Skin of body (tissue), 1 donor: ENCODE measurements at regions not wholly inside any gene's neighbourhood (a gene's known extent, or its start where the extent isn't known, plus 50 kb on each side); places are given as distances from the start of the nearest gene placed in this dataset.

Source experiments
- DNase-seq: peaks from one replicate; lab custom pipeline; 2025; lab: John Stamatoyannopoulos, UW

DNA sequence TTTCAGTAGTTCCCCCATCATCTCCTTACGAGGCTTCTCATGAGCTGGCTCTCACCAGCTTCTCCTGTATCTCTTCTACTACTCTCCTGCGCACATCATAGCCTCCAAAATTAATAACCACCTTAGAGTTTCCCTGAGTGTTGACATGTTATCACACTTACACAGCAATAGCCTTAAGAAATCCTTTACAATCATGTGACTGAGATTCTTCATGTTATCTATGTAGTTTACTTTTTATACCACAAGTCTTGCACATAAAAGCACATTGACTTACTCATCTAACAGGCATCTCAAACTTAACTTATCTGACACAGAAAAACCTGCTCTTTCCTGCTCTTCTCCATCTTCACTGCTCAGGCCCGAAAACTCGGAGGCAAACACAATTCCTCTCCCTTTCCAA lies 103.7 kb upstream of the TAB2 start:
- DNase-seq: no peak

DNA sequence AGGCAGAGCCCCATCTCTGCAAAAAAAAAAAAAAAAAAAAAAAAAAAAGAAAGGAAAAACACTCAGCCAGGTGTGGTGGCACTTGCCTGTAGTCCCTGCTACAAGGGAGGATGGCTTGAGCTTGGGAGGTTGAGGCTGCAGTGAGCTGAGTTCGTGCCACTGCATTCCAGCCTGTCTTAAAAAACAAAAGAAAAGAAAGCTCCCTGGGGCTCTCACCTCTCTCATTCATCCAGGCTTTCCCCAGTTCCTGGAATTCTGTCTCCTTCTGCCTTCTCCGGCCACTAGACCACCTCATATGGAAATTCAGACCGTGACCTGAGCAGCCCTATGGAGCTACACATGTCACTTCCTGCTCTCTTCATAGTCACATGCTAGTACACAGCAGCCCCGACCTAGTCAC lies 101.1 kb upstream of the TAB2 start:
- DNase-seq: no peak

DNA sequence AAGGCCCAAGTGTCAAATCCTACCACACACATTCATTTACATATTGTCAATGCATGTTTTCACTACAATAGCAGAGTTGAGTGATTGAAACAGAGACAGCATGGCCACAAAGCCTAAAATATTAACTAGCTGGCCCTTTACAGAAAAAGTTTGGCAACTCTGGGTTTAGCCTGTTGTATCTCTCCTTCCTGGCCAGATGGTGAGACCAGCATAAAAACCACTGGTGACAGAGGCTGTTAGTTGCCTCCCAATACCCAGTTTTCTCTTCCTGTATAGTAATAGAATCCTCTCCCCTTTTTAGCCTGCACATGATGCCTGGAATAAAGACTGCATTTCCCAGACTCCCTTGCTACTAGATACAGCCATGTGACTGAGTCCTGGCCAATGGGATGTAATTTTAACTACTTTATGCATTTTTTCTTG lies 100.0 kb upstream of the TAB2 start:
- no peak for DNase-seq

DNA sequence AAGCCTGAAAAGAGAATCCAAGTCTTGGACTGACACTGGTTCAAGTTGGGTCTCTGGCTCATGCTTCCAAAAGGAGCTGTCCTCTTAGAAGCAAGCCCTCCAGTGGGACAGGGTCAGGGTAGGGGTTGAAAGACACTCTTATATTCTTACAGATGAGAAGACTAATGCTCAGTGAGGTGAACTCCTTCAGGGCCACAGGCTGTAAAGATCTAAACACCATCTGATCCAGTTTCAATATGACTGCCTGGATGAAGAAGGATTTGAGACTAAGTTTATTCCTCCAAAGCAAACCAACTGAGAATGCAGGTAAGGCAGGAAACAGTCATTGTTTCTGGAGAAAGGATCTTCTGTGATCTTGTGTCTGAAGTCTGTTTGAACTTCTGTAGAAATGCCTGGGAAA lies 99.0 kb upstream of the TAB2 start:
- DNase-seq: no peak

DNA sequence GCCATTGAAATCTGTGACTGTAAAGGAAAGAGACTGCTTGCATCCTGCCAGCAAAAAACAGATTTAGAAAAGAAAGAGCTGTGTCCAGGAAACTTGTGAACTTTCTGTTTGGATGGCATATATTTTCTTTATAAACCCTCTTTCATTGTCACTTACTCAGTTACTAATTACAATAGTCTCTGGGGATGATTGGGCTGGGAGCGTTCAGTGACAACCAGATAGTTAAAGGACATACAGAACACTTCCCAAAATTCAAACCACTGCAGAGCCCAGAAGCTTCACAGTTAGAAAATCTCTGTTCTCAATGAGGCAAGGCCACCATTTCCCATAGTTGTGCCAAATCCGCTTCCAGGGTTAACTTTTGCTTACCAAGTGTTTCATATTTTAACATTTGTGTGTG lies 98.6 kb upstream of the TAB2 start:
- DNase-seq: no peak

DNA sequence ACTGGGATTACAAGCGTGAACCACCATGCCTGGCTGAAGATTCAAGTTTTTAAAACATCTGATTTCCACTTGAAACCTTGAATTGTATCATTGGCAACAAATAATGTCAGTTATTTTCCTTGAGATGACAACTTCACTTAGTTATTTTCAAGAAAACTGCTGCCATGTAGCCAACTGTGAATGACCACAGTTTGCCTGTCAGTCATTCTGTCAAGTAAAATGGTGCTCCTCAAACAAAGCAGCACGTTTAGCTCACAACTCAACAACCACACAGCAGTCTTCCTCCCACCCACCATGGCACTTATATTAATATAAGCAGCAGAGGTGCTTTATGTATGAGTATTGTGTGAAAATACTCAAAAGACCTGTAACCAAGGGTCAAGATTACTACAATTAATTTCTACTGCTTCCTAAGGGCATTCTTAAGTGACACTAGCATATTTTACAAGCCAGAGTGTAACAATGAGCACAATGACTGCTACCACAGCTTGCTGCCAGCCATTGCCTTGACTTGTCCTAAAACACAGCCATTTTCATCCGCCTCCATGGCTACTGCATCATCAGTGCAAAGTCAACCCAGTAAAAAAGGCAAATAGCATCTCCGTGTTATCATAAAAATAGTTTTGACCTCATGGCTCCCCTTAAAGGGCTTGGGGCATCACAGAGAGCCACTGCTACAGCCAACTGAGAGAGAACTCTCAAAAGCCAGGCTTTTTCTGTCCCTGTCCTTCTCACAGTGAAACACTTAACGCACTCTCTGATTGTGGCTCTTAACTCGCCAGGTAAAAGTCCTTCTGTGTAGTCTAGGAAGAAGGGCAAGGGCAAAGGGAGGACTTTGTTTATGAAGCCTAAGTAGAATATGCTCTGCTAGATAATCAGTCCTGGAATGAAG lies 96.4 kb upstream of the TAB2 start:
- DNase-seq: no peak

DNA sequence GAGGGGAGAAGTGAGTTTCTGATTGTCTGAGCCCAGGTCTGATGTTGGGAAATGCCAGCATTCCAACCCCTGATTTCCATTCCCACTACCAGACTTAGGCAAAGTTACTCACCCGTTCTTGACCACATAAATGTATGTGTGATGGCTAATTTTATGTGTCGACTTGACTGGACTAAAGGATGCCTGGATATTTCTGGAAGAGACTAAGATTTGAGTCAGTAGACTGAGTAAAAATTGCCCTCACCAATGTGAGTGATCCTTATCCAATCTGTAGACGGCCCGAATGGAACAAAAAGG lies 95.8 kb upstream of the TAB2 start:
- no peak for DNase-seq

DNA sequence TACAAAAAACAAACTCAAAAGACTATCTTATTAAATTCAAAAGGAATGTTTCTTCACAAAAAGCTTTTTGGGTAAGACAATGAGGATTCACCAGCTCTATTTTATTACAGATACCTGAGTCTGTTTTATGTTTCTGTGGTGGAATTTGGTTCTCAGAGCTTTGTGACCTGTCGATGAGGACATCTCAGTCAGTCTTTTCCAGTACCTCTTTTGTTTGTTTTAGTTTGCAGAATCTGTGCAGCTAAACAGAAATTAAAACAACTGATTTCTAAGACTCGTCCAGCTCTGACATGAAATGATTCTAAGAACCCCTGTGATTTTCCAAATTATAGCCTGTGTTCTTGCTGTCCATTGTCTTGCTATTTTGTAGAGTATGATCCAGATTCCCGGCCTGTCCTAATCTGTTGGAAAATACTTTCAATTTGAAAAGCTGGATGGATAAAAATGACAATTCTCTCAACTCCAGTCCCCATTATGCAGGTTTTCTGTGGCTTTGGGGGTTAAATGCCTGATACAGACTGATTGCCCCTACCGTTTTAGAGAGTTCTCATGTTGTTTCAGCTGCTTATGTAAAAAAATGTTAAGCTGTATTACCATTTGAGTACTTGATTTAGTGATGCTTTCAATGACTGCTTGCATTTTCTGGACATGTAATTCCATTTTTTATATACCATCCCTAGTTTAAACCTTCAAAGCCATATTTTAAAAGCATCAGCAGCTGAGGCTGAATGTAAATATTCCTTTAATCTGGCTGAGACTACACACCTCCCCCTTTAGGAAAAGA lies 94.2 kb upstream of the TAB2 start:
- no peak for DNase-seq

DNA sequence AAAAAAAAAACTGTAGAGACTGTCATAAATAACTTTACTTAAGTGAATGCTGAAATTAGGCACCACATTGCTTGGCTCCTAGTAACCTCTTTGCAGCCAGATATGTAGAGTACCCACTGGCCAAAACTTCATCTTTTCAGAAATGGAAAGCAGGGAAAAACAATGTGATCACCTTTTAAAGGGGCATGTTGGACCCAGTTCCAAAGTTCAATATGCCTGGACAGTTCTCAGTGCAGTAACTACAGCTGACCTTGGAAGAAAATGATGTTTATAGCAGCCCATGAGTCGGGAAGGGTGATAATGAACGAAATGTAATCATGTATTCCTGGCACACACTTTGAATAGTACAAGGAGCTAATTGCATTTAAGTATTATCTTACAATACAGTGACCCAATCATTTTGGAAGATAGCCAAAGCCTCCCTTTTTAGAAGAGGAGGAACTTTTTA lies 93.6 kb upstream of the TAB2 start:
- no peak for DNase-seq

DNA sequence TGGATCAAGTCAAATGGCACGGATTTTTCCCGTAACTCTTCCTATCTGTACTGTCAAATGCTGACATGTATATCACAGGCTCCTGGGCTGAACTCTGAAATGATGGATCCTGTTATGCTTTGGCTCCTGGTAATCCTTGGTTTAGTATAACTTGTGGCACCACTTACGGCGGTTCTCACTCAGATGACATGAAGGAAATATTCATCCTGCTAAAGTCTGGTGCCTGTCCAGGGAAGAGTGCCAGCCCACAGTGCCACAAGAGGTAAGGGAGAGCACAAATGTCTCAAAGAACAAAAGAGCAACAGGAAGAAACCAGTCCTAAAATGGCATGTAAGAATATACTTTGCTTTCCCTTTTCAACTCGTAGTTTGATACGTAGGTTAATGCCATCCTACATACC lies 93.1 kb upstream of the TAB2 start:
- no peak for DNase-seq

DNA sequence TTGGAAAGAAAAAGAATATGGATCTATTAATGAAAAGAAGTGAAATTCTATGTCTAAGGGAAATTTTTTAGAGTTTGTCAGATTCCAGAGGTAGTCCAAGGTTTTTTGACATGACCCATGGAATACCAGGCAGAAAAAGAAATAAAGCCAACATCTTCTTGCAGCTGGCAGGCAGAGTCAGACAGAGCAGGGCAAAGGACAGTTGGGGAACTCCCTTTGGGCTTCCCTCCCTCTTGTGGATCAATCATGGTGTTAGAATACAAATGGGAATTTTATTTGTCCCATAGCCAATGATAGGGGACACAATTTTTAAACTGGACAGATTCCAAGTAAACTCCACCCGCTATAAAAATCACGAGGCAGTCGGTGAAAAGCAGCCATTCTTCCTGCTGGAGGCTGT lies 92.1 kb upstream of the TAB2 start:
- DNase-seq: no peak

DNA sequence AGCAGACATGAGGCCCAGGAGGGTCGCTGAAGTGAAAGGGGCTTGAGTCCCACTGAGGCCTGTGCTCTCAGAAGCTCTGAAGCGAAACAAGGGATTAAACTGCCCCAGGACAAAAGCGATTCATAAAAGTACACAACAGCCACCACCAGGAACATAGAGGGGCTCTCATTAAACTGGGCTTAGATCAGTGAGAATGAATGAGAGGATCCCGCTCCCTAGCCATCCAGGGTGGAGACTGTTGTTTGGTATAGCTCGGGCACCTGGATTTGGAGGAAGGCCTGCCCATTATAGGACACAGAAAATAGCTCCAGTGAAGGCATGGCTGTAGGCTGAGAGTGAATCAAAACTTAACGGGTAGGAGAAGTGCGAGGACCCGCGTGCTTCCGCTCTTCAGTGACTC lies 91.6 kb upstream of the TAB2 start:
- no peak for DNase-seq

DNA sequence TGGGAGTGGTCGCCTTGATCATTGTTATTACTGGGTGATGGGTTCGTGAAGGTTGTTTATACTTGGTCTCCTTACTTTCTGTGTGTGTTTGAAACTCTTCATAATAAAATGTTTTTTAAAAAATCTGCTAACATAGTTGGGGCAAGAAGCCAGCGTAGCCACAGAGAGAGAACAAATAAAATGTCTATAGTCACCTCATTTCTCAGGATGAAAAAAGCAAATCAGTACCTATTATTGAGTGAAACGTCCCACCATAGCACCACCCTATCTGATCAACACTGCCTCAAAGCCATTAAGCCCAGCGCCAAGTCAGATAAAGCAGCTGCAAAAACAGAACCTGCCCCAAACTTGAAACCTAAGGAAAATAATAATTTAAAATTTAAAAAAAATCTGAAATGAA lies 89.7 kb upstream of the TAB2 start:
- no peak for DNase-seq

DNA sequence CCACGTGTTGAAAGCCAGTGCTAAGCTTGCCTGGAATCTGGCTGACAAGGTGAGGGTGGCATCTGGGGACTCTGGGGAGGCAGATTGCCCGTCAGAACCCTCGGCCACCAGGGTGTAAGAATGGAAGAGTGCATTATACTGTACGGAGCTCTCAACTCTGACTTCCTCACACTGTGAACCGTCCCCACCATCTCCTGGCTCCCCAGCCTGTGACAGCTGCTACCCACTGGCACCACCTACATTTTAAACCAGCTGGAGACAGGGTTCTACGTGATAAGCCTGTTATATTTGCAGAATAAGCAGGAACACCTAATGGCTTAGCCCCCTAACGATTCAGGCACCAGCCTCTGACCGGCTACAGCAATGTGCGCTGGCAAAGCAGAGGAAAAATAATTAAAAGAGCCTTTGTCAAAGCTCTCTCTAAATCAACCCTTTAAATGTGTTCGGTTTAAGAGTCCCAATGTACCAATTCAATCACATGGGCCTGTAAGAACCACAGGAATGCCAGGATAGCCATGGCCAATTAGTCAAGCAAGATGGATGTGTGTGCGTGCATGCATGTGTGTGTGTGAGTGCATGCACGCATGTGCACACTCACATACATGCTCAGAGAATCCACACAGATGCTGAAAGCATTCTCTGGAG lies 89.1 kb upstream of the TAB2 start:
- no peak for DNase-seq

DNA sequence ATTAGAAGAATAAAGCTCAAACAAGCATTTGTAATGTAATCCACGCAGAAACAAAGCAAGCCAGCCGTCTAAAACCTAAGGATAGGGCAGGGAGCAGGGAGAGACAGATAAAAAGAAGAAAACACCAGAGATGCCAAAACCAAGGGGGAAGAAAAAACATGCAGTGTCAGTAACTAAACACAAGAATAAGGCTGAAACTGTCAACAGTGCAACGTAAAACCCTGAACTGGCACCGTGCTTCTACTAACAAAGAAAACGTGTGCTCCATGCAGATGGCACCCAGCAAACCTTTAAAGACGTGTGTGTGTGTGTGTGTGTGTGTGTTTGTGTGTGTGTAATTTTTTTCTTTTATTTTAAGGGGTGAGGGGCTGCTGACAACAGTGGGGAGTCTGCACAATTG lies 88.4 kb upstream of the TAB2 start:
- no peak for DNase-seq

DNA sequence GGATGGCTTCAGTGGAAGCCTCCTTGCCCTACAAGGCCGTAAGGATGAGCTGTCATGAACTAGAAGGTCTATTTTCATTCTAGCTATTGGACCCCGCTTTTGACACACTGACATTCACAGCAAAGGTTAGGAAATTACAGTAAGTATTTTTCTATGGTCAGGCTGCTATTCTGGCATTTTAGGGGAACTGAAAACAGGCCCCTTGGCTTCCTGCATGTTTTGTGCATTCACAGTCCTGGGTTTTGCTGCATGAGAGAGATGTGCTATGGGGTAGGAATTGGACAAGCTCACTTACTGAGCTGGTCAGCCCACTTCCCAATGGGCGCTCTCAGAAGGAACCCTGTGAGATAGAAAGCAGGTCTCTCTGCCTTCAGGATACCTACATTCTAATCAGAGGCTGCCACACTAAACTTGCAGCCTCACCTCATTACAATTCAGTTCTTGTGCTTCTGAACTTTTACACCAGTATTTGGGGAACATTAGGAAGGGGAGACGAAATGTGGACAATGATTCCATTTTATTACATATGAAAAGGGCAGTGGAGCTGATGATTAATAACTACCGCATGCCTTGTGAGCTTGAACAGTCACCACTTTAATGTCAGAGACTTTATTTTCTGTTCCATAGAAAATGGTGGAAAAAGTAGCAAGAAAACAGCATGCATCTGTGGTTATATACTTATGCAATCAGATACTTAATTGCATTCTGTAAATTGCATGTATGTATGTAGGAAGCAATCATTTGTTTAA lies 86.6 kb upstream of the TAB2 start:
- DNase-seq: no peak

DNA sequence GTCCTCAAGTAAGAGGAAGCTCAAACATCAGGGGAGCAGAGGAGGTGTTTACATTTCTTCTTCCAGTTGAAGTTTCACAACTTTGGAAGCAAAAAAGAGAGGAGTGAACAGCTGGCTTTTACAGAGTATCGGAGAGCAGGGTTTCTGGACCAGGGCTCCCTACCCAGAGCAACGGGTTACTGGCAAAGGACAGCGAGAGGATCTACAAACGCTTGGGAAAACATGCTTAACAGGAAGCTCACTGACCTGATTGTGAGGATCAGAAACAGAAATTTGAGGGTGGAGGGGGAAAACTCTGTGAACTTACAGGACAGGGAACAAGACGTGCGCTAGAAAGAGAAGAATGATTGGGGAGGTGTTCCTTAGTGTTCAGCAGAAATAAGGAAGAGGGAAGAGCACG lies 85.7 kb upstream of the TAB2 start:
- DNase-seq: no peak

DNA sequence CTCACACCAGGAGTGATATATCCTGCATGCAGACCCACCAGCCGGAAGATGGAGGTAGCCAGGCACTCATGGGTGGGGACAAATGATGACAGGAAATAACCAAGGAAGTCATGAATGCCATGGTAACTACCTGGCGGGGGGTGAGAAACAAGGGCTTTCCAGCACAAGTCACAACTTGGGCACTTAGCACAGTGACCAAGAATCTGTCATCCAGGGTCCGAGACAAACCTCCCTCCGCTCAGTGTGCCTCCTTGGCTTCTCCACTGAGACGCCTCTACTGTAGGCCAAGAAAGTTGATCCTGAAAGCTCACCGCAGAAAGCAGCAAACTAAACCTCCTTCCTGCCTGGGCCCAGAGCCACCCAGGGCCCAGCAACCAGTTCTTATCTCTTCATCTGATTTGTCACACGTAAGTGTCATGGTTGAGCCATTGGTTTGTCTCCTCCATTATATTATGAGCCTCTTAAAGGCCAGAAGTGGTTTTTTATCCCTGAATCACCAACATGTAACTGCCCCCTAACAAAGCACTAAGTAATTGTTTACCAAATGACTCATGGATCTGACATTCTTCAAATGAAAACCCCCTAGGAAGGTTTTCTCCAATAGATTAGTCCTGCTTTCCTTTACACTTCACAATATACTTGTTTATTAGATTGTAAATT lies 84.3 kb upstream of the TAB2 start:
- DNase-seq: no peak

DNA sequence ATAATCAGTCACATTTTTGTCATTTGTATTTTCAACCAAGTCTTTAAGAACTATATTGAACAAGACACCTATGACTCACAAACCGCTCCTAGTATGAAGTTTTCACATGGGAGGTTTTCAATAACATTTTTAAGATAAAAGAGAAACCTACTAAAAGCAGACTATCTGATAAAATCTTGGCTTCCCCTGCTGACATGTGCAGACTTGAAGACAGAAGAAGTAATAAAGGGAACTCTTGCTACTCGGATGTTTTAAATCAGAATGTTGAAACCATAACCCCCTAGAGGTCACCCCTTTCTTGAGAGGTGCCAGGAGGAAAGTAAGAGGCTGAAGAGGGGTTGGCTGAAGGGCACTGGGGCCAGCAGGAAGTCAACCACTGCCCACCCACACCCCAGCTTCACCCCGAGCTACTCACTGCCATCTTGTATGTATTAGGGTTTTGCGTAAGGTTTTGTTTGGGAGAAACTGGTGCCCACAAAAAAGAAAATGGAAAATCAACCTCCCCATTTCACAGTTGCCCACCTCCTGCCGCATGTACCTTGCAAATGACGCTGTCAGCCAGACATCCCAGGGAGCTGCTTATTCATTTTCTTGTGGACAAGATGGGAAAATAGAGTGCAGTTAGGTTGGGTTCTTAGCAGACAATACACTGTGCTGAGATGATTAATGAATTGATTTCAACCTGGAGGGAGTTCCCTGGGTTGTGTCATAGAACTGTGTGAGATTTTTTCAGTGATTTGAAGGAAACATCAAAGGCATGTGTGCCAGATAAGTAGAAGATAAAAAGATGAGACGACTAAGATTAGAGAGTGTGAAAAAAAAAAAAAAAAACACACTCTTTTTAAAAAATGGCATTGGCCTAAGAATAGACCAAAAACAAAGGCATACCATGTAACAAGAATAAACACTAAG lies 83.2 kb upstream of the TAB2 start:
- DNase-seq: no peak

DNA sequence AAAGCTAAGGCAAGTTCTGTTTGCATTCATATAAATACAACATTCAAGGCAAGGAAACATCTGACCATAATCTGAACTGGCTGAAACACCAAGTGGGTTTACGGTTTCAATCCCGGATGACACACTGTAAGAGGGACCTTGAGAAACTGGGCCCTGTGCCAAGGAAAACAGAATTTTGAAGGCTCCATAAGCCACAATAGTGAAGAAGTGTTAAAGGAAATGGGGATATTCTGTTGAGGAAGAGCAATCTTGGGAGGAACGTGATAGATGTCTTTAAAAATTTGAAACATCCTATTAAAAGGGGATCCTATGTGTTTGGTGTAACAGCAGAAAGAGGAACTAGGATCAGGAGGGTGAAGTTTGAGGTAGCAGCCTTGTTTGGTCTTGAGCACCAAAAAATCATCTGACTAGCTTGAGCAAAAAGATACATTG lies 82.4 kb upstream of the TAB2 start:
- DNase-seq: no peak
